Sigmoid colon (tissue), 6 donors: ENCODE measurements at regions not wholly inside any gene's neighbourhood (a gene's known extent, or its start where the extent isn't known, plus 50 kb on each side); places are given as distances from the start of the nearest gene placed in this dataset.
"Not testable (repeated sequence)": the region's sequence is repeated elsewhere in the genome, so short reads cannot be mapped to it uniquely, and the experiment has no call there.

Experiments
- DNase-seq: peaks from one replicate; pipeline ENCODE4 v3.0.0-alpha.2; 2019
- H3K27ac ChIP-seq, 4 donors: fragments of 200-600 bp; sonication (generic); one replicate each; pipeline ENCODE4 v1.5.1; 2016 to 2019; ENCODE audit warnings: mild to moderate bottlenecking in 1 of 4
- H3K27me3 ChIP-seq, 3 donors: fragments of 200-600 bp; sonication (generic); one replicate each; pipeline ENCODE4 v1.5.1; 2019; ENCODE audit warnings: mild to moderate bottlenecking in 1 of 3
- H3K36me3 ChIP-seq, 4 donors: fragments of 200-600 bp; sonication (generic); one replicate each; pipeline ENCODE4 v1.5.1; 2016 to 2019
- H3K4me1 ChIP-seq, 4 donors: fragments of 200-600 bp; sonication (generic); one replicate each; pipeline ENCODE4 v1.5.1; 2017 to 2019
- H3K4me3 ChIP-seq, 4 donors: fragments of 200-600 bp; sonication (generic); one replicate each; pipeline ENCODE4 v1.5.1; 2017 to 2019; ENCODE audit warnings: mild to moderate bottlenecking in 2 of 4, moderate library complexity in 1 of 4
- H3K9me3 ChIP-seq, 4 donors: fragments of 200-600 bp in 3 of 4; sonication (generic) in 3 of 4; one replicate each; pipeline versions ENCODE4 v1.5.1 to v1.6.1; 2013 to 2019
- CTCF ChIP-seq, 4 experiments: fragments of 450-650 bp in 3 of 4; fragments of 200-600 bp in 1 of 4; IDR thresholded peaks; one replicate each; pipeline ENCODE4 v1.5.1; 2016 to 2019; ENCODE audit warnings: antibody characterized with exemption in 4 of 4, mild to moderate bottlenecking in 3 of 4, moderate library complexity in 2 of 4
- EP300 ChIP-seq, 4 donors: sonication (generic); formaldehyde crosslinking; IDR thresholded peaks; one replicate each; pipeline ENCODE4 v1.6.1; 2017; ENCODE audit warnings: antibody characterized with exemption in 4 of 4
- POLR2A ChIP-seq, 2 donors: fragments of 450-650 bp; IDR thresholded peaks; one replicate each; pipeline ENCODE4 v1.6.1; 2016; ENCODE audit warnings: antibody characterized with exemption in 2 of 2, mild to moderate bottlenecking in 2 of 2, moderate library complexity in 2 of 2
- POLR2AphosphoS5 ChIP-seq, 4 donors: sonication (generic); formaldehyde crosslinking; IDR thresholded peaks; one replicate each; pipeline ENCODE4 v1.6.1; 2017; ENCODE audit warnings: antibody characterized with exemption in 4 of 4
- WGBS, 2 donors: extraction: QIAGEN DNeasy Blood & Tissue Kit; methylation state at CpG; one replicate each; pipeline ENCODE4 v1.1.7; 2013; 5-methylcytosine and 5-hydroxymethylcytosine counted together
- intact Hi-C: fragments of 100-400 bp; cut with DNase I; formaldehyde crosslinking; loops from one replicate; pipeline ENCODE4 v1.15.1; 2023
- donor health status: healthy with polysubstance abuse.
- donor health status: healthy.

GRCh38 chr3:160098926-160099626 is 110.4 kb downstream of the IL12A start:
- TF ChIP-seq CTCF (IDR thresholded peaks at IDR 0.05) (no peak), EP300 (IDR thresholded peaks at IDR 0.05) (no peak), POLR2AphosphoS5 (IDR thresholded peaks at IDR 0.05) (no peak), POLR2A (IDR thresholded peaks at IDR 0.05) (no peak)
- no peak overlapping the region for H3K27ac ChIP-seq
- no peaks in the 10 kb centered on the region for H3K36me3 ChIP-seq
- no peaks in the 10 kb centered on the region for H3K27me3 ChIP-seq
- H3K4me3 ChIP-seq = no peak overlapping the region
- no peaks in the 10 kb centered on the region for H3K4me1 ChIP-seq
- no peaks in the 10 kb centered on the region for H3K9me3 ChIP-seq
- 67 to 69% methylated on average over 3 of the region's 3 CpGs for WGBS, 2 donors
- intact Hi-C loops = no loop called here
- no peak for DNase-seq

GRCh38 chr3:160099834-160100233 is 111.2 kb downstream of the IL12A start:
- 73% methylated on average over 5 of the region's 5 CpGs for WGBS, 2 donors
- intact Hi-C loops = no loop called here
- Histone ChIP-seq H3K4me1 (no peaks in the 10 kb centered on the region), H3K9me3 (no peaks in the 10 kb centered on the region), H3K27me3 (no peaks in the 10 kb centered on the region), H3K27ac (no peak overlapping the region), H3K4me3 (no peak overlapping the region), H3K36me3 (no peaks in the 10 kb centered on the region)
- DNase-seq = no peak
- TF ChIP-seq CTCF (IDR thresholded peaks at IDR 0.05) = no peak
- no peak for TF ChIP-seq POLR2AphosphoS5 (IDR thresholded peaks at IDR 0.05)
- no peak for TF ChIP-seq EP300 (IDR thresholded peaks at IDR 0.05)
- TF ChIP-seq POLR2A (IDR thresholded peaks at IDR 0.05) = no peak

- Histone ChIP-seq H3K36me3 (no peaks in the 10 kb centered on the region), H3K27ac (no peak overlapping the region), H3K27me3 (no peaks in the 10 kb centered on the region), H3K4me3 (no peak overlapping the region), H3K4me1 (no peaks in the 10 kb centered on the region), H3K9me3 (no peaks in the 10 kb centered on the region)
- intact Hi-C loops = no loop called here
- WGBS, 2 donors = 97 to 98% methylated on average over 40 of the region's 40 CpGs
- DNase-seq = no peak
- TF ChIP-seq EP300 (IDR thresholded peaks at IDR 0.05) (no peak), POLR2AphosphoS5 (IDR thresholded peaks at IDR 0.05) (no peak), POLR2A (IDR thresholded peaks at IDR 0.05) (no peak), CTCF (IDR thresholded peaks at IDR 0.05) (no peak)
Measured at GRCh38 chr3:160100610-160101009, 112.0 kb downstream of the IL12A start.

- DNase-seq, H3K27me3 ChIP-seq, H3K27ac ChIP-seq, H3K4me3 ChIP-seq, H3K9me3 ChIP-seq, H3K4me1 ChIP-seq, H3K36me3 ChIP-seq, intact Hi-C loops: not testable (repeated sequence)
- WGBS, 2 donors = 87% methylated on average over 7 of the region's 7 CpGs
Measured at GRCh38 chr3:160102001-160102400, 113.4 kb downstream of the IL12A start.

GRCh38 chr3:160103397-160103796 is 114.8 kb downstream of the IL12A start:
- intact Hi-C loops = no loop called here

More at GRCh38 chr3:160103397-160103796, 114.8 kb downstream of the IL12A start:
- TF ChIP-seq EP300 (IDR thresholded peaks at IDR 0.05) (no peak), POLR2A (IDR thresholded peaks at IDR 0.05) (no peak), POLR2AphosphoS5 (IDR thresholded peaks at IDR 0.05) (no peak), CTCF (IDR thresholded peaks at IDR 0.05) (no peak)
- no peak overlapping the region for H3K27ac ChIP-seq
- no peak for DNase-seq
- no peak overlapping the region for H3K4me3 ChIP-seq
- H3K36me3 ChIP-seq = no peaks in the 10 kb centered on the region
- H3K9me3 ChIP-seq = no peaks in the 10 kb centered on the region
- no peaks in the 10 kb centered on the region for H3K27me3 ChIP-seq
- 93 to 98% methylated on average over 2 of the region's 2 CpGs for WGBS, 2 donors
- no peaks in the 10 kb centered on the region for H3K4me1 ChIP-seq
